ENCODE measurements at regions not wholly inside any gene's neighbourhood (a gene's known extent, or its start where the extent isn't known, plus 50 kb on each side); places are given as distances from the start of the nearest gene placed in this dataset.

DNA sequence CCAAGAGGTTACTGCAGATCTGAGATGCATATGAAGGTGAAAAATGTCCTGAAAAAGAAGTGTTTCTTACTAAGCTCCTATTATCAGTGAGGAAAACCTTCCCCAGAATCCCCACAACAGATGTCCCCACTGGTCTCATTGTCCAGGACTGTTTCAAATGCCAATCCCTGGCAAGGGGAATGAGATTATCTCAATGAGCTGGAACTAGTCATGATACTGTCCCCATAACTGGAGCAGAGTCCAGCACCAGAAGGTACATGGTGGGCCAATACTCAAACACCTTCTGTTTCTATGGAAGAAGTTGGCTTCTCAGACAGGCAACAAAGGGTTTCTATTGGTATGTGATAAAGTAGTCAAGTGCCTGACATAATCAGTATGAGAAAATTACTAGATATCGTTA is 221.1 kb upstream of the TLL1 start:
- H3K4me3 ChIP-seq, result no peak overlapping the region
- H3K27me3 ChIP-seq, result no peaks in the 10 kb centered on the region
- WGBS, 2 donors, result 76 to 89% methylated on average over 1 of the region's 1 CpG
- no peaks in the 10 kb centered on the region for H3K36me3 ChIP-seq (replicated peaks in 1 of 2; ENCODE audit: insufficient read depth in 1 of 2, low read depth in 2 of 2)
- H3K27ac ChIP-seq, result no peak overlapping the region
- H3K4me1 ChIP-seq, result no peaks in the 10 kb centered on the region
- ATAC-seq (no peak), DNase-seq (no peak)
- intact Hi-C loops (cut with DNase I), result no loop called here
- TF ChIP-seq CTCF (IDR thresholded peaks at IDR 0.05) (no peak), POLR2A (IDR thresholded peaks at IDR 0.05) (no peak)
- no peaks in the 10 kb centered on the region for H3K9me3 ChIP-seq

DNA sequence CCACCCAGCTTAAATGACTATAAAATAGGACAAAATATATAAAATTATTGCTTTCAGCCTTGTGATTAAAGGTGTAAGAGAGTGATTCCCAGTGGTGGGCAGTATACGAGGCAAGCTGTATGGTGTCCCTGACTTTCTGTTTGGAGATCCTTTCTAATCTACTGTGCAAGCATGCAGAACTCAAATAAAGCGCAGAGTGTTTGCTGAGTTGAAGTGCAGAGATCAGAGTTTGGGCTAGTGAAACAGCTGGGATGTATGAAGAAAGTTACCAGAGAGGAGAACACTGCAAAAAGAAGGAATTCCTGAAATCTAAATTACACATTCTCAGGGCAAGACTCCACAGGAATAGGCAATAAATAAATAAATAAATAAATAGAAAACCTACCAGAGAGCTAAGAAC is 218.5 kb upstream of the TLL1 start:
- no peak overlapping the region for H3K4me3 ChIP-seq
- H3K4me1 ChIP-seq, result no peaks in the 10 kb centered on the region
- intact Hi-C loops (cut with DNase I), result no loop called here
- WGBS, 2 donors, result 6 to 18% methylated on average over 2 of the region's 2 CpGs
- no peak for DNase-seq
- no peaks in the 10 kb centered on the region for H3K27me3 ChIP-seq
- no peak for ATAC-seq
- no peaks in the 10 kb centered on the region for H3K9me3 ChIP-seq
- no peaks in the 10 kb centered on the region for H3K36me3 ChIP-seq (replicated peaks in 1 of 2; ENCODE audit: insufficient read depth in 1 of 2, low read depth in 2 of 2)
- no peak for TF ChIP-seq CTCF (IDR thresholded peaks at IDR 0.05)
- TF ChIP-seq POLR2A (IDR thresholded peaks at IDR 0.05), result no peak
- H3K27ac ChIP-seq, result no peak overlapping the region

DNA sequence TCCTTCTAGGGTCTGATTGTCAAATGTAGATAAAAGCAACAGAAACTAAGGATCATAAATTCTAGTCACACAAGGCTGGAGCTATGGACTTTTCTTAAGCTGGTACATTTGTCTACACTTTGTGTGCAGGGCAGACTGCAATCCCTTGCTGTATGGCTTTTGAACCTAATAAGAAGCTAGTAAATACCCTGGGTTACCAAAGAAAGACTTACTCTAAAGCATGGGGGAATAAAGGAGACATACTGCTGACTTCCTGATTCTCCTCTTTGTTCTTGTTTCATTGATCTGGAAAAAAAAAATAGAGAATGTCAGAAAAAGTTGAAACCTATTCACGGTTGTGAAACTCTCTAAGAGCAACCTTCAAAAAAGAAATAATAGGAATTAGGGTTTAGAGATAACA is 216.6 kb upstream of the TLL1 start:
- no peak for TF ChIP-seq CTCF (IDR thresholded peaks at IDR 0.05)
- TF ChIP-seq POLR2A (IDR thresholded peaks at IDR 0.05), result no peak
- no peak for ATAC-seq
- WGBS, 2 donors, result 56 to 57% methylated on average over 1 of the region's 1 CpG

DNA sequence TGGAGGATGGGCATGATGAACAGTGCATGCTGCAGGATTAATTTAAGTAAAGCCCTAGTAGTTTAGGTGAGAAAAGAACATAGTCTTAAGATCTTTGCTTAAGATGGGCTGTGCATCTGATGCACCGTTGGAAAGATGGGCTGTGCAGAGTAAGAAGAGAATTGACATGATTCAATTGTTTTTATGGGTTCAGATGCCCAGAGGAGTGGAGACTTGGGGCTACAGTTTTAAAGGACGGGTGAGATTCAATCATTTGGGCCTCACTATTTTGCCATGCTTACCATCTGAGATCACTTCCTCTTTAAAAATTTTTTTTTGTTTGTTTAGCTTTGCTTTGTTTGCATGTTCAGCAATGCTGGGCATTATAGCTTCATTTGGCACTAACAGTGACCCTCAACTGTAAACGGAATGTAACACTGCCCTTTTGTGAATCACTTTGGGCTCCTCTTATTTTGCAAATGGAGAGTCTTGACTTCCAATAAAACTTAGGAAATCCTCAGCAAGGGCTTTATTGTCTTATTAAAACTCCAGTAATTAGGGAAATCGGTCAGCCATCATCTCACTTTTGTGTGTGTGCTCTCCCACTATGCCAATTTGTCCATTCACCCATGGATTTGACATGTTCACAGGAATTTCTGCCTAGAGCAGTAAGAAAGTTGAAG is 216.1 kb upstream of the TLL1 start:
- no peaks in the 10 kb centered on the region for H3K27me3 ChIP-seq
- no peaks in the 10 kb centered on the region for H3K36me3 ChIP-seq (replicated peaks in 1 of 2; ENCODE audit: insufficient read depth in 1 of 2, low read depth in 2 of 2)
- TF ChIP-seq CTCF (IDR thresholded peaks at IDR 0.05) (no peak), POLR2A (IDR thresholded peaks at IDR 0.05) (no peak)
- H3K9me3 ChIP-seq, result no peaks in the 10 kb centered on the region
- WGBS, 2 donors, result 69 to 79% methylated on average over 4 of the region's 4 CpGs
- H3K4me1 ChIP-seq, result no peaks in the 10 kb centered on the region
- DNase-seq (no peak), ATAC-seq (no peak)
- no peak overlapping the region for H3K27ac ChIP-seq
- intact Hi-C loops (cut with DNase I), result no loop called here
- H3K4me3 ChIP-seq, result no peak overlapping the region

More for the DNA sequence above, 216.6 kb upstream of the TLL1 start:
- H3K9me3 ChIP-seq, result no peaks in the 10 kb centered on the region
- no peak overlapping the region for H3K4me3 ChIP-seq
- no peaks in the 10 kb centered on the region for H3K4me1 ChIP-seq
- no peaks in the 10 kb centered on the region for H3K36me3 ChIP-seq (replicated peaks in 1 of 2; ENCODE audit: insufficient read depth in 1 of 2, low read depth in 2 of 2)
- no peaks in the 10 kb centered on the region for H3K27me3 ChIP-seq
- intact Hi-C loops (cut with DNase I), result no loop called here
- no peak for DNase-seq
- no peak overlapping the region for H3K27ac ChIP-seq

DNA sequence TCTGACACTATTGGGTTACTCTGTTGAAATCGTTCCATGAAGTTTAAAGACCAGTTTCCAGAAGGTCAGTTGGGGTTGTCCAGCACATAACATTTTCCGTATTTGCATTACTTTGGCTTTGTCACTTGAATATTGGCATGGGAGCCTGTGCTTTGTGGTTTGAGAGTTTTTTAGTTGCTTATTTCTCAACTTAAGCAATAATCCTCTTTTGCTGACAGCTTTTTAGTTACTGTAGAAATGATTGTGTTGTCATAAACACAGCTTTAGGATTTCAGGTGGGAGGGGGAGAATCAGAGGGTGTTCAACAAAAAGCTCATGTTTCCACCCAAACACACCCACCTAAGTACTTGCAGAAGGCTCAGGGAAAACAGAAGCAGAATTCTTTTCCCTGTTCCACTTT is 210.7 kb upstream of the TLL1 start:
- Histone ChIP-seq H3K9me3 (no peaks in the 10 kb centered on the region), H3K4me3 (no peak overlapping the region), H3K27me3 (no peaks in the 10 kb centered on the region), H3K4me1 (no peaks in the 10 kb centered on the region), H3K36me3 (replicated peaks in 1 of 2; ENCODE audit: insufficient read depth in 1 of 2, low read depth in 2 of 2) (no peaks in the 10 kb centered on the region), H3K27ac (no peak overlapping the region)
- intact Hi-C loops (cut with DNase I), result no loop called here
- 36 to 49% methylated on average over 2 of the region's 2 CpGs for WGBS, 2 donors
- TF ChIP-seq POLR2A (IDR thresholded peaks at IDR 0.05) (no peak), CTCF (IDR thresholded peaks at IDR 0.05) (no peak)
- no peak for DNase-seq
- no peak for ATAC-seq
